Upper lobe of left lung (tissue), 4 donors: ENCODE measurements at regions not wholly inside any gene's neighbourhood (a gene's known extent, or its start where the extent isn't known, plus 50 kb on each side); places are given as distances from the start of the nearest gene placed in this dataset.
"Not testable (repeated sequence)": the region's sequence is repeated elsewhere in the genome, so short reads cannot be mapped to it uniquely, and the experiment has no call there.

ENCODE experiments used
- CTCF ChIP-seq, 6 experiments: fragments of 450-650 bp in 4 of 6; fragments of 200-600 bp in 2 of 6; sonication (generic) in 2 of 6; IDR thresholded peaks; one replicate each; pipeline ENCODE4 v1.5.1; 2016 to 2019; ENCODE audit warnings: antibody characterized with exemption in 6 of 6
- POLR2A ChIP-seq, 4 donors: fragments of 450-650 bp; IDR thresholded peaks; one replicate each; pipeline ENCODE4 v1.5.1; 2016 to 2017; ENCODE audit warnings: antibody characterized with exemption in 4 of 4, mild to moderate bottlenecking in 2 of 4
- POLR2AphosphoS5 ChIP-seq, 2 donors: sonication (generic); formaldehyde crosslinking; IDR thresholded peaks; one replicate each; pipeline ENCODE4 v1.5.1; 2017; ENCODE audit warnings: antibody characterized with exemption in 2 of 2

DNA sequence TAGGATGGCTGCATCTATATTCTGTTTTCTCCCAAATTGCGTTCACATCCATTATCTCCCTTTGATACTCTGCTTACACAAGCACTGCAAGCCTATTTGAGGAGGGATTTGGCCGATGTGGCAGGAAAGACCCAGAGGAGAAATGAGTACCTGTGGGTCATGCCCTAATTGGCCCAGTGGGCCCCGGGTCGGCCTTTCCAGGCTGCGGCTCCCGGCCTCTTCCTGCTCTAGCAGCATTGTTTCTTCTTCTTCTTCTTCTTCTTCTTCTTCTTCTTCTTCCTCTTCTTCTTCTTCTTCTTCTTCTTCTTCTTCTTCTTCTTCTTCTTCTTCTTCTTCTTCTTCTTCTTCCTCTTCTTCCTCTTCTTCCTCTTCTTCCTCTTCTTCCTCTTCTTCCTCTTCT is 275.1 kb downstream of the EN1 start:
- not testable (repeated sequence) for TF ChIP-seq CTCF, POLR2AphosphoS5, POLR2A (IDR thresholded peaks at IDR 0.05)
